Pancreas (tissue), 10 donors: ENCODE measurements at regions not wholly inside any gene's neighbourhood (a gene's known extent, or its start where the extent isn't known, plus 50 kb on each side); places are given as distances from the start of the nearest gene placed in this dataset.

Source experiments
- ATAC-seq, 4 donors: fragments of 200-7000 bp; cut with Tn5 transposase; one replicate each; pipeline versions ENCODE4 v1.8.0 to v1.9.1; 2020; ENCODE audit warnings: mild to moderate bottlenecking in 4 of 4, moderate library complexity in 4 of 4
- DNase-seq, 6 donors: peaks; one replicate each; pipeline ENCODE4 v3.0.0-alpha.2; 2020
- FAIRE-seq: peaks from 2 replicates; lab custom pipeline; 2012; peaks lifted over from hg19 to GRCh38; lab: Jason Lieb, UNC
- H3K27ac ChIP-seq, 4 donors: fragments of 200-600 bp; sonication (generic); 1 replicate in 3 of 4; 2 replicates in 1 of 4; pipeline versions ENCODE4 v1.5.0 to v1.8.0; 2020
- H3K27me3 ChIP-seq, 4 donors: fragments of 200-600 bp; one replicate each; pipeline ENCODE4 v1.8.0; 2021
- H3K36me3 ChIP-seq, 3 donors: fragments of 200-600 bp; sonication (generic) in 1 of 3; one replicate each; pipeline versions ENCODE4 v1.5.0 to v1.8.0; 2020 to 2021
- H3K4me1 ChIP-seq, 3 donors: fragments of 200-600 bp; one replicate each; pipeline ENCODE4 v1.8.0; 2021
- H3K4me3 ChIP-seq, 4 donors: fragments of 200-600 bp; sonication (generic) in 2 of 4; one replicate each; pipeline versions ENCODE4 v1.5.0 to v1.8.0; 2020 to 2021
- H3K9me3 ChIP-seq, 4 donors: fragments of 200-600 bp; one replicate each; pipeline ENCODE4 v1.8.0; 2021
- CTCF ChIP-seq, 4 donors: fragments of 200-600 bp; sonication (generic) in 3 of 4; IDR thresholded peaks; one replicate each; pipeline versions ENCODE4 v1.5.0 to v1.8.0; 2021; ENCODE audit warnings: antibody characterized with exemption in 4 of 4
- WGBS, 2 donors: extraction: QIAGEN DNeasy Blood & Tissue Kit; methylation state at CpG; one replicate each; pipeline ENCODE4 v1.1.7; 2013; 5-methylcytosine and 5-hydroxymethylcytosine counted together
- intact Hi-C, 3 donors: fragments of 100-400 bp; cut with DNase I; formaldehyde crosslinking; loops; one replicate each; pipeline versions ENCODE4 v1.11.1 to v1.14.2; 2022
- donor health status: healthy with polysubstance abuse.
- donor health status: DM: no; HTN: no; CAD: no; lungs with moderate emphysema.
- donor health status: DM: no; HTN: no; CAD: no.
- donor health status: control.
- donor health status: control.
- donor health status: Bipolar disorder and iron deficiency.
- donor health status: DM: yes; HTN: yes; CAD: no.
- donor health status: DM: no; HTN: no; CAD: no.
- donor health status: DM: no; HTN: no; CAD: no.
- donor health status: DM: yes; HTN: yes; CAD: no.

DNA sequence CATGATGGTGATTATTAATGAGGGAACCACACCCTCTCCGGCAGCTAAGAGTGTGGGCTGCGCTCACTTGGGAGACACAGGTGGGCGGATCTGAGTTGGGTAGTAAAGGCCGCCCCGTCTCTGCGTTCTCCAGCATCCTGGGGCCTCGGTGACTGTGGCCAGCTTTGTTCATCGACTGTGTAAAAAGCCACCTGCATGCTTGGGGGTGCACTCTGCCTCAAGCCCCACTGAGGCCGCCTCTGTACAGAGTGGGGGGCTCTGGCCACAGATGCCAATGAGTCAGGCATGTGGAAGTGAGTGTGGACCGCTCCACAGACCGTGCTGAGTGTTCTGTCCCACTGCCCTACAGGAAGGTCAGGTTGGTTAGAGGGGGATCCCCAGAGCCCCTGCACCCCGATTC, 192.7 kb downstream of the SHANK2 start:
- Histone ChIP-seq H3K4me1 (no peaks in the 10 kb centered on the region), H3K27me3 (no peaks in the 10 kb centered on the region), H3K36me3 (peaks cover 0 to 5% (median 0%) of the 10 kb centered on the region in 3 donors), H3K9me3 (no peaks in the 10 kb centered on the region), H3K27ac (no peak overlapping the region), H3K4me3 (no peak overlapping the region)
- FAIRE-seq (no peak), ATAC-seq (no peak), DNase-seq (no peak)
- 88 to 90% methylated on average over 12 of the region's 12 CpGs for WGBS, 2 donors
- intact Hi-C loops = no loop called here
- TF ChIP-seq CTCF (IDR thresholded peaks at IDR 0.05) = no peak

- DNase-seq (no peak), ATAC-seq (no peak), FAIRE-seq (no peak)
- Histone ChIP-seq H3K4me1 (no peaks in the 10 kb centered on the region), H3K27ac (no peak overlapping the region), H3K9me3 (no peaks in the 10 kb centered on the region), H3K4me3 (no peak overlapping the region), H3K27me3 (no peaks in the 10 kb centered on the region), H3K36me3 (peaks cover 0 to 5% (median 0%) of the 10 kb centered on the region in 3 donors)
- 90 to 92% methylated on average over 6 of the region's 6 CpGs for whole genome bisulfite sequencing, 2 donors
- intact Hi-C loops = no loop called here
- no peak for TF ChIP-seq CTCF (IDR thresholded peaks at IDR 0.05)
These were observed 196.5 kb downstream of the SHANK2 start for GRCh38 chr11:71055925-71056324.
